Colonic mucosa (tissue), 4 donors: ENCODE measurements at regions not wholly inside any gene's neighbourhood (a gene's known extent, or its start where the extent isn't known, plus 50 kb on each side); places are given as distances from the start of the nearest gene placed in this dataset.

Source experiments
- DNase-seq: peaks from one replicate; pipeline ENCODE4 v3.0.0-alpha.2; 2020
- H3K27ac ChIP-seq: fragments of 200-600 bp; one replicate; pipeline ENCODE4 v1.8.0; 2021
- H3K27me3 ChIP-seq: fragments of 200-600 bp; one replicate; pipeline ENCODE4 v1.8.0; 2021
- H3K36me3 ChIP-seq: fragments of 200-600 bp; one replicate; pipeline ENCODE4 v1.8.0; 2021
- H3K4me1 ChIP-seq: fragments of 200-600 bp; one replicate; pipeline ENCODE4 v1.8.0; 2021; ENCODE audit warnings: mild to moderate bottlenecking
- H3K4me3 ChIP-seq: fragments of 200-600 bp; one replicate; pipeline ENCODE4 v1.8.0; 2021
- H3K9ac ChIP-seq, 2 donors: one replicate each; pipeline ENCODE4 v1.7.0; 2013; ENCODE audit warnings: control low read depth in 2 of 2, low read depth in 2 of 2, low read length in 2 of 2
- H3K9me3 ChIP-seq: fragments of 200-600 bp; one replicate; pipeline ENCODE4 v1.8.0; 2021
- intact Hi-C: fragments of 100-400 bp; cut with DNase I; formaldehyde crosslinking; loops from one replicate; pipeline ENCODE4 v1.14.1; 2022
- TF ChIP-seq, protein P1 (sequence below): fragments of 200-600 bp; IDR thresholded peaks from one replicate; pipeline ENCODE4 v1.8.0; 2022; ENCODE audit warnings: antibody characterized with exemption, mild to moderate bottlenecking
- donor health status: healthy.
- donor health status: DM: no; HTN: no; CAD: no.
- donor health status: DM: no; HTN: no; CAD: no.

DNA sequence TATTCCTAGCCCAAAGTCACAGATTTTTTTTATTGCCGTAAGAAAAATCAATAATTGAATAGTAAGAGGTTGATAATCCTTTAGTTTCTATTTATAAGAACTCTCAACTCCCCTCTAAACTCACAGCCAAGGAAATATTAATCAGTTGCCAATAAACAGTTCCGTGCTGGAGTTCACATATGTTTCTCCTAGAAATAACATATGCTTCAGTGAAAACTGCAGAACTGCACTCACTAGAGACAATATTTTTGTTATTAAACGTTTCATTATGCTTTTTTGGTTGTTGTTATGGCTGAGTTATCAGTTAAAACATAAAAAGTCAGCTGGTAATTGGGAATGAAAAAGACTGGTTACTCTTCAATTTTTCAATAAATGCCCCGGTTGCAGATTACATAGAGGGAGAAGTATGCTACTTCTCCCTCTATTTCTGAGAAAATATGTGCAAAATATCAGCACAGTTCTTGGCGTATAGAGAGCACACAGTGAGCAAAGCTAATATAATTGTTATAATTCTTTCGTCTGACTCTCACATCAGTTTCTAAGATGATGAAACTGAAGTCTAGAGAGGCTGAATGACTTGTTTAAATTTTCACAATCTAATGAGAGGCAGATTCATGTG lies 781.2 kb upstream of the GRM7 start:
- no peaks in the 10 kb centered on the region for H3K4me1 ChIP-seq
- no peak overlapping the region for H3K27ac ChIP-seq
- no peak overlapping the region for H3K9ac ChIP-seq
- H3K9me3 ChIP-seq = no peaks in the 10 kb centered on the region
- H3K27me3 ChIP-seq = no peaks in the 10 kb centered on the region
- intact Hi-C loops = no loop called here
- TF ChIP-seq, protein P1, sequence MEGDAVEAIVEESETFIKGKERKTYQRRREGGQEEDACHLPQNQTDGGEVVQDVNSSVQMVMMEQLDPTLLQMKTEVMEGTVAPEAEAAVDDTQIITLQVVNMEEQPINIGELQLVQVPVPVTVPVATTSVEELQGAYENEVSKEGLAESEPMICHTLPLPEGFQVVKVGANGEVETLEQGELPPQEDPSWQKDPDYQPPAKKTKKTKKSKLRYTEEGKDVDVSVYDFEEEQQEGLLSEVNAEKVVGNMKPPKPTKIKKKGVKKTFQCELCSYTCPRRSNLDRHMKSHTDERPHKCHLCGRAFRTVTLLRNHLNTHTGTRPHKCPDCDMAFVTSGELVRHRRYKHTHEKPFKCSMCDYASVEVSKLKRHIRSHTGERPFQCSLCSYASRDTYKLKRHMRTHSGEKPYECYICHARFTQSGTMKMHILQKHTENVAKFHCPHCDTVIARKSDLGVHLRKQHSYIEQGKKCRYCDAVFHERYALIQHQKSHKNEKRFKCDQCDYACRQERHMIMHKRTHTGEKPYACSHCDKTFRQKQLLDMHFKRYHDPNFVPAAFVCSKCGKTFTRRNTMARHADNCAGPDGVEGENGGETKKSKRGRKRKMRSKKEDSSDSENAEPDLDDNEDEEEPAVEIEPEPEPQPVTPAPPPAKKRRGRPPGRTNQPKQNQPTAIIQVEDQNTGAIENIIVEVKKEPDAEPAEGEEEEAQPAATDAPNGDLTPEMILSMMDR = no peak
- no peaks in the 10 kb centered on the region for H3K36me3 ChIP-seq
- DNase-seq = no peak
- no peak overlapping the region for H3K4me3 ChIP-seq

DNA sequence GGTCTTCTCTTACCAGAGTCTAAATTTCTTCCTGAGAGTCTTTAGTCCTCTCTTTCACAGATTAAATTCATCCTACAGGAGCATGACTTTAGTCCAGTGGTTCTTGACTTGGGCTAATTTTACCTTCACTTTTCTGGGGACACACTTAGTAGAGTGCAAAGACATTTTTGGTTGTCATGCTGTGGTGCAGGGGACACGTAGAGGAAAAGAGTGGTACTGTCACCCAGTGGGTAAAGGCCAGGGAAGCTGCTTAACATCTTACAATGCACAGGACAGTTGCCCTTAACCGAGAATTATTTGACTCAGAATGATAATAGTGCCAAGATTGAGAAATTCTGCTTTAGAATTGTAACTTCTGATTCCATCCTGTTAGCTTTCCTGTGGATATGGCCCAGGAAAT lies 772.5 kb upstream of the GRM7 start:
- H3K4me1 ChIP-seq = no peaks in the 10 kb centered on the region
- H3K9me3 ChIP-seq = no peaks in the 10 kb centered on the region
- H3K27me3 ChIP-seq = no peaks in the 10 kb centered on the region
- TF ChIP-seq, protein P1 = no peak
- H3K27ac ChIP-seq = no peak overlapping the region
- H3K36me3 ChIP-seq = no peaks in the 10 kb centered on the region
- H3K9ac ChIP-seq = no peak overlapping the region
- no peak for DNase-seq
- no peak overlapping the region for H3K4me3 ChIP-seq
- intact Hi-C loops = no loop called here

DNA sequence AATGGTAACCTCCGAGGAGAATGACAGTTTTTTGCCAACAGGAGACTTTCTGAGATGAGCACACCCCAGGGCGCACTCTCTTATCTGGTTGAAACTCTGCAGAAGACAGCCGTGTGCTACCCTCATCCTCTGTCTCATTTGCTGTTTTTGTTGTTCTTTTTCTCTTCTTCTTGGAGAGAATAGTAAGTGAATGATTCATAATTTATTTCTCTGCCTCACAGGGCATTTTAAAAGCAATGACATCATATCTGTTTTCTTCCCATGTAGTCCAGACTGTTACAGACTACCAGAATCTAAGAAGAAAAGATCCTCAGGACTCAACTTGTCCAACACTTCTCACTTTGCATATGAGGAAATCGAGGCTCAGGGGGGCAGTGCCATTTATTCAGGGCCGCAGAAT lies 771.1 kb upstream of the GRM7 start:
- Histone ChIP-seq H3K9me3 (no peaks in the 10 kb centered on the region), H3K36me3 (no peaks in the 10 kb centered on the region), H3K27ac (no peak overlapping the region), H3K27me3 (no peaks in the 10 kb centered on the region), H3K4me1 (no peaks in the 10 kb centered on the region), H3K9ac (no peak overlapping the region), H3K4me3 (no peak overlapping the region)
- intact Hi-C loops = no loop called here
- TF ChIP-seq, protein P1 = no peak
- DNase-seq = no peak

DNA sequence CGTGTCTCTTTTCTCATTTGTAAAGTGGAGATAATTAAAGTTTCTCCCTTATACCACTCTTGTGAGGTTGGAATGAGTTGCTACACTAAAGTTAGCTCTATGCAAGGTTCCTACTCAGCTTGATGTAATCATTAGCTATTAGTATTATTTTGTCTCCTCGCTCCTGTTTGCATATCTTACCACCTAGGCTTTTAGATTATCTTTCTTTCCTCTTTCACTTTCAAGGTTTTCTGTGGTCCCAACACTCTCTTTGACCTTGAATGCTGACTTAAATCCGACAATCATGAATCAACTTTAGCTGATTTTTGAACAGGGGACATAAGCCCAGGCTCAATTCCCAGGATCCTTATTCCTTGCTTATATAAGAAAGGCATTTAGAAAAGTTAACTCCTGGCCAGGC lies 769.7 kb upstream of the GRM7 start:
- TF ChIP-seq, protein P1 = no peak
- Histone ChIP-seq H3K9ac (no peak overlapping the region), H3K27me3 (no peaks in the 10 kb centered on the region), H3K4me1 (no peaks in the 10 kb centered on the region), H3K36me3 (no peaks in the 10 kb centered on the region), H3K27ac (no peak overlapping the region), H3K4me3 (no peak overlapping the region), H3K9me3 (no peaks in the 10 kb centered on the region)
- DNase-seq = no peak
- intact Hi-C loops = no loop called here

DNA sequence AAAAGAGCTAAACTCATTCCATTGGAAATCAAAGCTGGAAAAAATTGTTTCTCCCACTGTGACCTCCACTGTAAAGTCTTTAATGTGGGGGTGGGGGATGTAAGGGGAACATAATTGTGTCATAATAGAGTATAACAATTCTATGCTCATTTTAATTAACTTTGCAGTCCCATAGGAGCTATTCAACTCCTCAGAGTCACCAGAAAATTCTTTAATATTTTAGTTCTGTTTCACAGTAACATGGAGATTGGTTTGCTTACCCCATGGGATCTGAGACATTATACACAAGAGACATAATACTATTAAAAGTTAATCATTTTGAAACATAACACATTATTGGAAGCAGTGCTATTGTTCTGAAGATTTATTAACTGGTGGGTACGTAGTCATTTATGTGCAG lies 765.9 kb upstream of the GRM7 start:
- intact Hi-C loops = no loop called here
- DNase-seq = no peak
- H3K4me1 ChIP-seq = no peaks in the 10 kb centered on the region
- H3K9ac ChIP-seq = no peak overlapping the region
- H3K27me3 ChIP-seq = no peaks in the 10 kb centered on the region
- TF ChIP-seq, protein P1 = no peak
- H3K9me3 ChIP-seq = no peaks in the 10 kb centered on the region
- H3K4me3 ChIP-seq = no peak overlapping the region
- no peaks in the 10 kb centered on the region for H3K36me3 ChIP-seq
- no peak overlapping the region for H3K27ac ChIP-seq
